ENCODE measurements at regions not wholly inside any gene's neighbourhood (a gene's known extent, or its start where the extent isn't known, plus 50 kb on each side); places are given as distances from the start of the nearest gene placed in this dataset.

DNA sequence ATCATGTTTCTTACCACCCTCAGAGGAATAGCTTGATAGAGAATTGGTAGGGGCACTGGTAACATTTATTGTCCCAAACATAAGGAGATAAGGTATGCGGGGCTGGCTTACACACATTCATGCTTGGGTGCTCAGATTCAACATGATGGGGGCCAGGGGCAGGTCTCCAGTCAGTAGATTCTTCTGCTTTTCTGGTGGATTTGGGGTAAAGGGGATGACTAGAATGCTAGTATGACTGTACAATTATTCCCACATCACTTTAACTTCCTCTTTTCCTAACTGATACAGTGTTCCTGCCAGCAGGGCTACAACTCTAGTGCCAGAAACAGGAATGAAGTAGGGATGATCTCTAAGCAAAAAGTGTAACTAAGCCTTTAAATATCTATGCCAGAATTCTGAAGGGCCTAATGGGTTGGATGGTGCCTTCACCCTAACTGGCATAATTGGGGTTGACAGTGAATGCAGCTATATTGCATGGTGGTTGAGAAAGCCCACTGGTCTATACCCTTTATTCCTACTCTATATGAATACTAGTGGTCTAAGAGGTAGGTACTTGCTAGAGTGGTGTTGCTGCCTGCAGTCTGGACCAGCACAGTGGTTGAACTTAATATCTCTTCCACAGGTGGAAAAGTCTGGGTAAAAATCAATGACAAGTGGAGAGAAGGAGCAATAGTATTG lies 117.4 kb downstream of the IL12A start:
- no peak for TF ChIP-seq POLR2A (IDR thresholded peaks at IDR 0.05; ENCODE audit: low read depth, low read length)
- FAIRE-seq (no peak), DNase-seq (ENCODE audit: insufficient read length, low spot score) (no peak)

- no peak for TF ChIP-seq POLR2A (IDR thresholded peaks at IDR 0.05; ENCODE audit: low read depth, low read length)
- FAIRE-seq, result no peak
- DNase-seq (ENCODE audit: insufficient read length, low spot score), result no peak
These were observed 118.0 kb upstream of the C3orf80 start for GRCh38 chr3:160106905-160107861.

DNA sequence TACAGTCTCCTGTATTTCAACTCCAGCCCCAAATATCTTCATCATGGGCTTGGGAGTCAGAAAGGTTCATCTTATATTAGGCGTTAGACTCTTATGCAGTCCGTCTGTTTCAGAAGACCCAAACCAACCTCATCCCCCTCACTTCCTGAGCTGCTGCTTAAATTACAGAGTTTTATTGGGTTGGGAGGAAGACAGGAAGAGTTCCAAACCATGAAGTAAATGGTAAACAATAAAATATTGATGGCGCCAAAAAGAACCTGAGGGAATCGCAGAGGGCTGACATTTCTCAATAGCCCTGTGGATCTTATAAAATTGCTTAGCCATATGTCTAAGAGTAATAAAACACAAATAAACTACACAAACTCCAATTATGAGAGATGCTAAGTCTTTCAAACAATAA lies 116.9 kb upstream of the C3orf80 start:
- no peak for TF ChIP-seq POLR2A (IDR thresholded peaks at IDR 0.05; ENCODE audit: low read depth, low read length)
- FAIRE-seq (no peak), DNase-seq (ENCODE audit: insufficient read length, low spot score) (no peak)

GRCh38 chr3:160112481-160112880 lies 112.7 kb upstream of the C3orf80 start:
- no peak for DNase-seq (ENCODE audit: insufficient read length, low spot score)
- no peak for TF ChIP-seq POLR2A (IDR thresholded peaks at IDR 0.05; ENCODE audit: low read depth, low read length)
- no peak for FAIRE-seq

GRCh38 chr3:160112996-160113395 lies 112.2 kb upstream of the C3orf80 start:
- FAIRE-seq (no peak), DNase-seq (ENCODE audit: insufficient read length, low spot score) (no peak)
- TF ChIP-seq POLR2A (IDR thresholded peaks at IDR 0.05; ENCODE audit: low read depth, low read length), result no peak

- DNase-seq (ENCODE audit: insufficient read length, low spot score), result no peak
- FAIRE-seq, result no peak
- no peak for TF ChIP-seq POLR2A (IDR thresholded peaks at IDR 0.05; ENCODE audit: low read depth, low read length)
These were observed 110.7 kb upstream of the C3orf80 start for GRCh38 chr3:160114355-160114995.

GRCh38 chr3:160115387-160115786 lies 109.8 kb upstream of the C3orf80 start:
- FAIRE-seq, result no peak
- no peak for TF ChIP-seq POLR2A (IDR thresholded peaks at IDR 0.05; ENCODE audit: low read depth, low read length)

DNA sequence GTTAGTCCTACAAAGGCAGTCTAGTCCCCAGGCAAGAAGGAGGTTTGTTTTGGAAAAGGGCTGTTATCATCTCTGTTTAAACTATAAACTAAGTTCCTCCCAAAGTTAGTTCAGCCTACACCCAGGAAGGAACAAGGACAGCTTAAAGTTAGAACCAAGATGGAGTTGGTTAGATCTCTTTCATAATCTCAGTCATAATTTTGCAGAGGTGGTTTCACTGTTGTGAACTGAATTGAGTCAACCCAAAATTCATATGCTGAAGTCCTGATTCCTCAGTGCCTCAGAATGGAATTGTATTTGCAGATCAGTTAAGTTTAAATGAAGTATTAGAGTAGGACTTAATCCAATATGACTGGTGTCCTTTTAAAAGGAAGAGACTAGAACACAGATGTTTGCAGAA lies 101.0 kb upstream of the C3orf80 start:
- DNase-seq (ENCODE audit: insufficient read length, low spot score) (no peak), FAIRE-seq (no peak)
- no peak for TF ChIP-seq POLR2A (IDR thresholded peaks at IDR 0.05; ENCODE audit: low read depth, low read length)

More at GRCh38 chr3:160115387-160115786, 109.8 kb upstream of the C3orf80 start:
- DNase-seq (ENCODE audit: insufficient read length, low spot score), result no peak

GRCh38 chr3:160125258-160125657 lies 100.0 kb upstream of the C3orf80 start:
- TF ChIP-seq POLR2A (IDR thresholded peaks at IDR 0.05; ENCODE audit: low read depth, low read length), result no peak
- FAIRE-seq (no peak), DNase-seq (ENCODE audit: insufficient read length, low spot score) (no peak)

DNA sequence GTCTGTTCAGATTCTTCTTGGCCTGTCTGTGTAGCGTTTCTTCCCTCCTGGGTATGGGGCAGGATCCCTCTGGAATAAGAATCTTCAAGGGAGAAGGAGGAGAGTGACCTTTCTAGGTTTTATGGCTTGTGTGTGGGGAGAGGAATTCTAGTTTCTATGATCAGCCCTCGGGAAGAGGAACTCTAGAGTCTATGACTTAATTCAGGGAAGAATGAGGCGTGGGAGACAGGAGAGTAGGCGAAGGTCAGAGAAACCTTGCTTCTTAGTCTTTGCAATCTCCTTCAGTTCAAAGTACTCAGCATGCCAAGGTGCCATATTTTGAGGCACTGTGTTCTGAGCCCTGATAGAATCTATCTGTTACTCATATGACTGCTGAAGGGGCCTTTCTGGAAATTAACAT lies 99.2 kb upstream of the C3orf80 start:
- no peak for TF ChIP-seq POLR2A (IDR thresholded peaks at IDR 0.05; ENCODE audit: low read depth, low read length)
- FAIRE-seq (no peak), DNase-seq (ENCODE audit: insufficient read length, low spot score) (no peak)

- no peak for FAIRE-seq
- no peak for DNase-seq (ENCODE audit: insufficient read length, low spot score)
- TF ChIP-seq POLR2A (IDR thresholded peaks at IDR 0.05; ENCODE audit: low read depth, low read length), result no peak
These were observed 98.5 kb upstream of the C3orf80 start for GRCh38 chr3:160126761-160127160.

DNA sequence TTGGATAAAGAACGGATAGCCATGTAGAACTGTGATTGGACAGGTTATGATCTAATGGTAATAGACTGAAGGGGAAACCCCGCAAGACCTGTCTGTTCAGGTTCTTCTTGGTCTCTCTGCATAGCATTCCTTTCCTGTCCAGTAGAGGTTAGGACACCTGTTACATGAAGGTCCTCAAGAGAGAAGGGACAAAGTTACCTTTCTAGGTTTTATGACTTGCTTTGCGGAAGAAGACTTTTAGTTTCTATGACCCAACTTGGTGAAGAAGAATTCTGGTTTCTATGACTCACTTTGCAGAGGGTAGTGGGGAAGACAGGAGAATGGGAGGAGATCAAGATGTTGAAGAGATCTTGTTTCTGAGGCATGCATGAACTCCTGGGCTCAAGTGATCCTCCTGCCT lies 97.9 kb upstream of the C3orf80 start:
- FAIRE-seq (no peak), DNase-seq (ENCODE audit: insufficient read length, low spot score) (no peak)
- no peak for TF ChIP-seq POLR2A (IDR thresholded peaks at IDR 0.05; ENCODE audit: low read depth, low read length)

- DNase-seq (ENCODE audit: insufficient read length, low spot score) (no peak), FAIRE-seq (no peak)
- TF ChIP-seq POLR2A (IDR thresholded peaks at IDR 0.05; ENCODE audit: low read depth, low read length), result no peak
These were observed 97.2 kb upstream of the C3orf80 start for GRCh38 chr3:160128056-160128455.

- TF ChIP-seq POLR2A (IDR thresholded peaks at IDR 0.05; ENCODE audit: low read depth, low read length), result no peak
- FAIRE-seq (peak; percentile 87), DNase-seq (ENCODE audit: insufficient read length, low spot score) (peak; percentile 38)
These were observed 95.7 kb upstream of the C3orf80 start for GRCh38 chr3:160129459-160130061.
